ENCODE measurements at regions not wholly inside any gene's neighbourhood (a gene's known extent, or its start where the extent isn't known, plus 50 kb on each side); places are given as distances from the start of the nearest gene placed in this dataset.

- peak; percentile 49 for TF ChIP-seq FOSL1 (tag; conservative IDR thresholded peaks at IDR 0.05)
These were observed 209.4 kb upstream of the CXCR4 start (continued) for GRCh38 chr2:136327162-136327852.

DNA sequence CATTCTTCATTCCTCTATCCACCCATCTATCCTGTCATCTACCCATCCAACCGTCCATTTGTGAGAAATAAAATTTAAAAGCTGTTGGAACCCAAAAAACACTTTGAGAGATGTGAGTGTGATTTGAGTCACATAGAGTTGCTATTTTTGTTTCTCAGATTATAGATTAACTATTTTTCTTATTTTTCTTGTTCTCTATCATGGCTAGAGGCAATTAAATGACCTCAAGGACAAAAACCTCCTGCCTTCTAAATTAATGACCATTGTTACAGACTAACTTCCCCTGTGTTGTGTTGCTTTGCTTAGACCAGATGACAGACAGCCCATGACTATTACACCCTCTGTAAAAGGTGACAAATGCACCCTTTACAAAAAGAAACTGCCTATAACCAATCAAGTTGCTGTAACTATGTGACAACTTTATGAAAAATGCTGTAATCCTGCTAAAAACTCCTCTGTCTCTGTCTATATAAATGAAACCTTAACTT is 207.9 kb upstream of the CXCR4 start:
- no peaks in the 10 kb centered on the region; a peak in 1 of 5 replicates for H3K4me1 ChIP-seq (replicated peaks in 1 of 2; ENCODE audit: control insufficient read depth in 2 of 2, insufficient read depth in 2 of 2, low read length in 2 of 2)
- TF ChIP-seq TRIM24 (IDR thresholded peaks at IDR 0.05) (no peak), FUS (optimal IDR thresholded peaks at IDR 0.05; ENCODE audit: low read depth, low read length) (no peak), ATF4 (CRISPR knock-in tag; IDR thresholded peaks at IDR 0.05) (no peak), ZNF592 (IDR thresholded peaks at IDR 0.05) (no peak), AFF4 (CRISPR knock-in tag; IDR thresholded peaks at IDR 0.05) (no peak), JUNB (CRISPR knock-in tag; conservative IDR thresholded peaks at IDR 0.05) (no peak), ZNF512 (tag; IDR thresholded peaks at IDR 0.05) (no peak), BCOR (IDR thresholded peaks at IDR 0.05) (no peak), ZFX (CRISPR knock-in tag; IDR thresholded peaks at IDR 0.05) (no peak)

More for the DNA sequence above, 207.9 kb upstream of the CXCR4 start:
- POLR2A ChIA-PET, result interaction anchor here (1.9 kb wide), 1 partner anchor 21 kb away, joined by 5 read pairs; no protein-coding TSS in a partner anchor
- WGBS (ENCODE audit: insufficient coverage, low coverage, missing lambda C conversion rate), result 0% methylated on average over 1 of the region's 1 CpG
- H4K20me1 ChIP-seq (replicated peaks; ENCODE audit: control insufficient read depth, insufficient read depth, low read length), result no peaks in the 10 kb centered on the region
- BruUV-seq (replicated peaks), result no TSS peak
- in situ Hi-C loops (cut with MboI), result no loop called here
- no peaks in the 10 kb centered on the region for H3K9me1 ChIP-seq (ENCODE audit: control insufficient read depth, insufficient read depth, low read length)
- no peak overlapping the region for H3K4me2 ChIP-seq (ENCODE audit: insufficient read depth, low read length)
- H3K79me2 ChIP-seq (ENCODE audit: control insufficient read depth, insufficient read depth, low read length), result no peaks in the 10 kb centered on the region
- no peak for DNase-seq (ENCODE audit: extremely low read depth in 1 of 4, low spot score in 3 of 4)
- CTCF ChIA-PET (ENCODE audit: low intra/inter-chr PET ratio), result no interaction called here
- H3K36me3 ChIP-seq (ENCODE audit: control insufficient read depth, insufficient read depth, low read length), result no peaks in the 10 kb centered on the region
- intact Hi-C loops (cut with micrococcal nuclease), result no loop called here
- H3K9ac ChIP-seq (ENCODE audit: insufficient read depth in 1 of 2, low read depth in 2 of 2, low read length in 2 of 2), result no peak overlapping the region
- H3K4me3 ChIP-seq, result no peak overlapping the region
- ATAC-seq, result no peak
- H3K27me3 ChIP-seq (ENCODE audit: control insufficient read depth in 2 of 2, insufficient read depth in 2 of 2, low read length in 2 of 2), result peaks cover 3 to 15% of the 10 kb centered on the region in 2 experiments; a peak in 3 of 5 replicates
- H3K9me3 ChIP-seq (replicated peaks; ENCODE audit: control insufficient read depth, insufficient read depth, low read depth, low read length), result no peaks in the 10 kb centered on the region
- no peak overlapping the region for H3K27ac ChIP-seq (ENCODE audit: extremely low read depth, low read depth, low read length)
- no peak overlapping the region for H2AFZ ChIP-seq (ENCODE audit: low read depth, low read length)
- no peak for FAIRE-seq
